ENCODE measurements at regions not wholly inside any gene's neighbourhood (a gene's known extent, or its start where the extent isn't known, plus 50 kb on each side); places are given as distances from the start of the nearest gene placed in this dataset.

DNA sequence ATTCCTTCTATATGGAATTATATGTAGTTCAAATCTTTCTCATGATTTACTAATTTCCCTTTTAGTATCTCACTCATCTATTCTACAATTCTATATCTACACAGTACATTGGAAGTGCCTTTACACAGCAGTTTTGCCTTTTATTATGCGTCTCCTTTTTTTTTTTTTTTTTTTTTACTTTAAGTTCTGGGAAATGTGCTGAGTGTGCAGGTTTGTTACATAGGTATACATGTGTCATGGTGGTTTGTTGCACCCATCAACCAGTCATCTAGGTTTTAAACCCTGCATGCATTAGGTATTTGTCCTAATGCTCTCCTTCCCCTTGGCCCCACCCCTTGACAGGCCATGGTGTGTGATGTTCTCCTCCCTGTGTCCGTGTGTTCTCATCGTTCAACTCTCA is 1150.1 kb upstream of the PRR20A start:
- Histone ChIP-seq H2AFZ (ENCODE audit: low read length) (no peak overlapping the region), H3K9ac (ENCODE audit: low read length) (no peak overlapping the region), H3K36me3 (ENCODE audit: low read depth, low read length) (no peaks in the 10 kb centered on the region), H3F3A (ENCODE audit: low read length, unreplicated experiment) (no peaks in the 10 kb centered on the region), H3K4me1 (ENCODE audit: insufficient read depth, low read length) (no peaks in the 10 kb centered on the region), H3K27ac (ENCODE audit: low read length) (no peak overlapping the region), H3K9me3 (ENCODE audit: low read length) (no peaks in the 10 kb centered on the region), H4K20me1 (ENCODE audit: low read length) (no peaks in the 10 kb centered on the region), H3K4me2 (ENCODE audit: low read length) (no peak overlapping the region), H3K9me2 (replicated peaks; ENCODE audit: low read length) (no peaks in the 10 kb centered on the region), H3K27me3 (ENCODE audit: low read length) (no peaks in the 10 kb centered on the region), H3K79me2 (ENCODE audit: low read length) (no peaks in the 10 kb centered on the region), H3K4me3 (ENCODE audit: low read length) (no peak overlapping the region)
- TF ChIP-seq, protein P1, sequence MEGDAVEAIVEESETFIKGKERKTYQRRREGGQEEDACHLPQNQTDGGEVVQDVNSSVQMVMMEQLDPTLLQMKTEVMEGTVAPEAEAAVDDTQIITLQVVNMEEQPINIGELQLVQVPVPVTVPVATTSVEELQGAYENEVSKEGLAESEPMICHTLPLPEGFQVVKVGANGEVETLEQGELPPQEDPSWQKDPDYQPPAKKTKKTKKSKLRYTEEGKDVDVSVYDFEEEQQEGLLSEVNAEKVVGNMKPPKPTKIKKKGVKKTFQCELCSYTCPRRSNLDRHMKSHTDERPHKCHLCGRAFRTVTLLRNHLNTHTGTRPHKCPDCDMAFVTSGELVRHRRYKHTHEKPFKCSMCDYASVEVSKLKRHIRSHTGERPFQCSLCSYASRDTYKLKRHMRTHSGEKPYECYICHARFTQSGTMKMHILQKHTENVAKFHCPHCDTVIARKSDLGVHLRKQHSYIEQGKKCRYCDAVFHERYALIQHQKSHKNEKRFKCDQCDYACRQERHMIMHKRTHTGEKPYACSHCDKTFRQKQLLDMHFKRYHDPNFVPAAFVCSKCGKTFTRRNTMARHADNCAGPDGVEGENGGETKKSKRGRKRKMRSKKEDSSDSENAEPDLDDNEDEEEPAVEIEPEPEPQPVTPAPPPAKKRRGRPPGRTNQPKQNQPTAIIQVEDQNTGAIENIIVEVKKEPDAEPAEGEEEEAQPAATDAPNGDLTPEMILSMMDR (conservative IDR thresholded peaks at IDR 0.05; ENCODE audit: low read depth, low read length) = no peak
- TF ChIP-seq EZH2phosphoT487 (IDR thresholded peaks at IDR 0.05; ENCODE audit: borderline replicate concordance, low read length) (no peak), EZH2 (IDR thresholded peaks at IDR 0.05; ENCODE audit: low read length, unreplicated experiment) (no peak)
- BruUV-seq (replicated peaks) = no TSS peak
- intact Hi-C loops (cut with micrococcal nuclease) = no loop called here
- ATAC-seq (no peak), DNase-seq (no peak)
- POLR2A ChIA-PET (ENCODE audit: unreplicated experiment) = no interaction called here
- CTCF ChIA-PET = no interaction called here

DNA sequence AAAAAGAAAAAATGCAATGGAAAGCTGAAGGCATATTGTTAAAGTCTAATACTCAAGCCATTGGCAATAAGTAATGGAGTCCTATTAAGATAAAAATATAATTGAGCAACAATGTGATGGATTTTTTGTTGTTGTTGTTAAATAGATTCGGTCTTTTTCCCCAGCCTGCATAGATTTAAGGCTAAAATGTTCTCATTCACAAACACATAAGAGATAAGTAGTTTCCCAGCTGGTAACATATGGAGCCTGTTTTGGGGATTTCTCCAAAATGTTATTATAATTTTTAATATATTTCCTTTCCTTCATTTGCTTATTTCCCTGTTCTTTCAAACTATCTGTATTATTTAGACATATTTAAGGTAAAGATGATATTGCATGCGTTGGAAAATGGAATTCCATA is 1149.1 kb upstream of the PRR20A start:
- Histone ChIP-seq H3K36me3 (ENCODE audit: low read depth, low read length) (no peaks in the 10 kb centered on the region), H3K79me2 (ENCODE audit: low read length) (no peaks in the 10 kb centered on the region), H3K4me3 (ENCODE audit: low read length) (no peak overlapping the region), H3K27ac (ENCODE audit: low read length) (no peak overlapping the region), H3F3A (ENCODE audit: low read length, unreplicated experiment) (no peaks in the 10 kb centered on the region), H3K9me3 (ENCODE audit: low read length) (no peaks in the 10 kb centered on the region), H4K20me1 (ENCODE audit: low read length) (no peaks in the 10 kb centered on the region), H3K4me2 (ENCODE audit: low read length) (no peak overlapping the region), H3K9me2 (replicated peaks; ENCODE audit: low read length) (no peaks in the 10 kb centered on the region), H2AFZ (ENCODE audit: low read length) (no peak overlapping the region), H3K9ac (ENCODE audit: low read length) (no peak overlapping the region), H3K4me1 (ENCODE audit: insufficient read depth, low read length) (no peaks in the 10 kb centered on the region), H3K27me3 (ENCODE audit: low read length) (no peaks in the 10 kb centered on the region)
- no TSS peak for BruUV-seq (replicated peaks)
- CTCF ChIA-PET = no interaction called here
- ATAC-seq (no peak), DNase-seq (no peak)
- POLR2A ChIA-PET (ENCODE audit: unreplicated experiment) = no interaction called here
- TF ChIP-seq, protein P1 (conservative IDR thresholded peaks at IDR 0.05; ENCODE audit: low read depth, low read length) = no peak
- TF ChIP-seq EZH2phosphoT487 (IDR thresholded peaks at IDR 0.05; ENCODE audit: borderline replicate concordance, low read length) (no peak), EZH2 (IDR thresholded peaks at IDR 0.05; ENCODE audit: low read length, unreplicated experiment) (no peak)
- intact Hi-C loops (cut with micrococcal nuclease) = no loop called here

DNA sequence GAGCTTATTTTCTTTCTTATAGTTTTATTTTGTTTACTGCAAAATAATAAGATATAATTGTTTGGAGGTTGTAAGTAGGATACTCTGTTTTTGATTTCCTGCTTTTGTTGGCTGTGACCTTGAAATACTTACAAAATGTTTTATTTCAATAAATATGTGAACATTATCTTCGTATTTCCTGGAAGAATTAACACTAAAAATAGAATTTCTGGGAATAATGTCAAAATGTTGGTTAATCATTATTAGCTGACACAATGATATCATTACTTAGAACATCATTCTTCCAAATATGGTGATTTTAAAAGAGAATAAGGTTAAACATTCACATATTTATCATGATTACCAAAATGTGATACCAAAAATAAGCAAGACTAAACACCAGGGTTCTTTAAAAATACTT is 1148.6 kb upstream of the PRR20A start:
- no peak for TF ChIP-seq EZH2phosphoT487 (IDR thresholded peaks at IDR 0.05; ENCODE audit: borderline replicate concordance, low read length)
- TF ChIP-seq, protein P1 (conservative IDR thresholded peaks at IDR 0.05; ENCODE audit: low read depth, low read length) = no peak
- no peak for TF ChIP-seq EZH2 (IDR thresholded peaks at IDR 0.05; ENCODE audit: low read length, unreplicated experiment)
- Histone ChIP-seq H2AFZ (ENCODE audit: low read length) (no peak overlapping the region), H3K9me3 (ENCODE audit: low read length) (no peaks in the 10 kb centered on the region), H3K4me3 (ENCODE audit: low read length) (no peak overlapping the region), H3K9me2 (replicated peaks; ENCODE audit: low read length) (no peaks in the 10 kb centered on the region), H3K27me3 (ENCODE audit: low read length) (no peaks in the 10 kb centered on the region), H3K4me1 (ENCODE audit: insufficient read depth, low read length) (no peaks in the 10 kb centered on the region), H3K4me2 (ENCODE audit: low read length) (no peak overlapping the region), H4K20me1 (ENCODE audit: low read length) (no peaks in the 10 kb centered on the region), H3K9ac (ENCODE audit: low read length) (no peak overlapping the region), H3K79me2 (ENCODE audit: low read length) (no peaks in the 10 kb centered on the region), H3K27ac (ENCODE audit: low read length) (no peak overlapping the region), H3K36me3 (ENCODE audit: low read depth, low read length) (no peaks in the 10 kb centered on the region), H3F3A (ENCODE audit: low read length, unreplicated experiment) (no peaks in the 10 kb centered on the region)
- intact Hi-C loops (cut with micrococcal nuclease) = no loop called here
- POLR2A ChIA-PET (ENCODE audit: unreplicated experiment) = no interaction called here
- ATAC-seq (no peak), DNase-seq (no peak)
- CTCF ChIA-PET = no interaction called here
- no TSS peak for BruUV-seq (replicated peaks)

Data from PC-3 (cell line).